A549 (cell line): ENCODE measurements at regions not wholly inside any gene's neighbourhood (a gene's known extent, or its start where the extent isn't known, plus 50 kb on each side); places are given as distances from the start of the nearest gene placed in this dataset.

Experiments used
- ATAC-seq, 2 experiments: fragments of 200-7000 bp in 1 of 2; fragments of >200 bp in 1 of 2; cut with Nextera tagmentation in 1 of 2; cut with Tn5 transposase in 1 of 2; 3 replicates each; pipeline versions ENCODE4 v1.8.0 to v1.9.1; 2018 to 2020; ENCODE audit warnings: mild to moderate bottlenecking in 1 of 2, moderate library complexity in 1 of 2
- CTCF ChIA-PET: fragments of 300-600 bp; sonication (Branson Sonifier 250); formaldehyde crosslinking; extraction: SDS; loops from one replicate; lab custom pipeline; 2021; ENCODE audit warnings: antibody characterized with exemption, inconsistent platforms; lab: Yijun Ruan, JAX
- POLR2A ChIA-PET: fragments of 350-600 bp; formaldehyde crosslinking; extraction: SDS; loops from one replicate; lab custom pipeline; 2021; ENCODE audit warnings: antibody characterized with exemption, inconsistent platforms; lab: Yijun Ruan, JAX
- DNase-seq, 2 experiments: peaks; one replicate each; pipeline versions ENCODE4 v3.0.0 to v3.0.0-alpha.2; 2011 to 2016; ENCODE audit warnings: low read depth in 1 of 2, low spot score in 1 of 2
- FAIRE-seq: peaks from 2 replicates; lab custom pipeline; 2011; peaks lifted over from hg19 to GRCh38; lab: Jason Lieb, UNC
- H3K27ac ChIP-seq, 2 experiments: fragments of >200 bp; sonication (Bioruptor Twin); formaldehyde crosslinking; 3 replicates each; pipeline ENCODE4 v1.5.1; 2016 to 2017
- H3K4me1 ChIP-seq: fragments of >200 bp; sonication (Bioruptor Twin); formaldehyde crosslinking; 3 replicates; pipeline ENCODE4 v1.6.1; 2016
- H3K4me2 ChIP-seq: fragments of >200 bp; sonication (Bioruptor Twin); formaldehyde crosslinking; 3 replicates; pipeline ENCODE4 v1.6.1; 2016
- H3K4me3 ChIP-seq: fragments of >200 bp; sonication (Bioruptor Twin); formaldehyde crosslinking; 3 replicates; pipeline ENCODE4 v1.5.1; 2016
- H3K9me3 ChIP-seq: fragments of >200 bp; sonication (Bioruptor Twin); formaldehyde crosslinking; 3 replicates; pipeline ENCODE4 v1.6.1; 2016
- ATOH8 ChIP-seq: fragments of 250-450 bp; sonication (Bioruptor Pico); IDR thresholded peaks from 2 replicates; pipeline ENCODE4 v1.5.0; 2020; ENCODE audit warnings: low read depth, mild to moderate bottlenecking, moderate library complexity
- CEBPB ChIP-seq, 2 experiments: fragments of >200 bp in 1 of 2; sonication (Bioruptor Twin) in 1 of 2; formaldehyde crosslinking in 1 of 2; IDR thresholded peaks; 2 replicates each; pipeline ENCODE4 v1.6.1; 2012 to 2016
- CHD2 ChIP-seq: fragments of 150-350 bp; IDR thresholded peaks from 2 replicates; pipeline ENCODE4 v1.6.1; 2014; ENCODE audit warnings: low read length; ENCODE audit not compliant: partially characterized antibody
- CHD4 ChIP-seq: fragments of 200-600 bp; sonication (generic); IDR thresholded peaks from 2 replicates; pipeline ENCODE4 v1.6.1; 2016; ENCODE audit warnings: antibody characterized with exemption, mild to moderate bottlenecking, borderline replicate concordance
- EHF ChIP-seq: fragments of 250-450 bp; sonication (Bioruptor Pico); IDR thresholded peaks from 2 replicates; pipeline ENCODE4 v1.5.0; 2020; ENCODE audit warnings: mild to moderate bottlenecking
- EHMT2 ChIP-seq: fragments of 200-600 bp; sonication (generic); IDR thresholded peaks from 2 replicates; pipeline ENCODE4 v1.6.1; 2016; ENCODE audit warnings: antibody characterized with exemption, low read depth, mild to moderate bottlenecking, moderate library complexity
- FOSL2 ChIP-seq, 2 experiments: fragments of 450-650 bp in 1 of 2; fragments of >200 bp in 1 of 2; sonication (Bioruptor Twin) in 1 of 2; formaldehyde crosslinking; IDR thresholded peaks; 2 replicates each; pipeline versions ENCODE4 v1.5.0 to v1.6.1; 2016 to 2020; ENCODE audit warnings: mild to moderate bottlenecking in 1 of 2, moderate library complexity in 1 of 2
- HMGXB4 ChIP-seq: fragments of 250-450 bp; sonication (Bioruptor Pico); IDR thresholded peaks from 2 replicates; pipeline ENCODE4 v1.5.0; 2021; ENCODE audit warnings: mild to moderate bottlenecking, moderate library complexity, borderline replicate concordance
- HOXA7 ChIP-seq: fragments of 250-450 bp; sonication (Bioruptor Pico); IDR thresholded peaks from 2 replicates; pipeline ENCODE4 v1.5.0; 2020; ENCODE audit warnings: mild to moderate bottlenecking, moderate library complexity
- HOXB5 ChIP-seq: fragments of 250-450 bp; sonication (Bioruptor Pico); IDR thresholded peaks from 2 replicates; pipeline ENCODE4 v1.5.0; 2020; ENCODE audit warnings: mild to moderate bottlenecking, moderate library complexity
- JUN ChIP-seq, 2 experiments: fragments of >200 bp; sonication (Bioruptor Twin); formaldehyde crosslinking; IDR thresholded peaks; 2 replicates in 1 of 2; 3 replicates in 1 of 2; pipeline ENCODE4 v1.6.1; 2016 to 2017
- MAFK ChIP-seq: fragments of 450-650 bp; IDR thresholded peaks from 2 replicates; pipeline ENCODE4 v1.6.1; 2014; ENCODE audit not compliant: partially characterized antibody
- NR3C1 ChIP-seq: fragments of >200 bp; sonication (Bioruptor Twin); formaldehyde crosslinking; IDR thresholded peaks from 3 replicates; pipeline ENCODE4 v1.6.1; 2017
- PBX3 ChIP-seq: IDR thresholded peaks from 2 replicates; pipeline ENCODE4 v1.6.1; 2012
- POLR2A ChIP-seq: IDR thresholded peaks from 2 replicates; pipeline ENCODE4 v1.6.1; 2012; ENCODE audit warnings: mild to moderate bottlenecking, low read length
- POLR2AphosphoS2 ChIP-seq: conservative IDR thresholded peaks from 2 replicates; pipeline ENCODE4 v1.6.1; 2012; ENCODE audit warnings: low read length, improper control_type of control experiment, inconsistent platforms
- RARB ChIP-seq: fragments of 250-450 bp; sonication (Bioruptor Pico); IDR thresholded peaks from 2 replicates; pipeline ENCODE4 v1.8.0; 2021; ENCODE audit warnings: mild to moderate bottlenecking, moderate library complexity
- RCOR1 ChIP-seq: fragments of 150-350 bp; IDR thresholded peaks from 2 replicates; pipeline ENCODE4 v1.6.1; 2014; ENCODE audit warnings: antibody characterized with exemption, low read length, low read depth
- RFX5 ChIP-seq: fragments of 450-650 bp; IDR thresholded peaks from 2 replicates; pipeline ENCODE4 v1.7.1; 2014; ENCODE audit warnings: antibody characterized with exemption, mild to moderate bottlenecking, moderate library complexity
- SREBF2 ChIP-seq: fragments of 450-650 bp; IDR thresholded peaks from 2 replicates; pipeline ENCODE4 v1.6.1; 2014; ENCODE audit warnings: mild to moderate bottlenecking, moderate library complexity
- TFCP2L1 ChIP-seq: fragments of 250-450 bp; sonication (Bioruptor Pico); IDR thresholded peaks from 2 replicates; pipeline ENCODE4 v1.5.0; 2021; ENCODE audit warnings: mild to moderate bottlenecking
- ZSCAN20 ChIP-seq: fragments of 250-450 bp; sonication (Bioruptor Pico); IDR thresholded peaks from 2 replicates; pipeline ENCODE4 v1.8.0; 2022; ENCODE audit warnings: mild to moderate bottlenecking, moderate library complexity
- WGBS: methylation state at CpG from one replicate; pipeline ENCODE4 v1.1.6; 2017; ENCODE audit errors: missing lambda C conversion rate; 5-methylcytosine and 5-hydroxymethylcytosine counted together

GRCh38 chr1:80593197-80593596 is 1207.5 kb upstream of the ADGRL2 start:
- Histone ChIP-seq H3K4me3 (no peak overlapping the region), H3K4me2 (no peak overlapping the region), H3K9me3 (no peaks in the 10 kb centered on the region; the same call in 2 of the 3 replicates), H3K27ac (no peak overlapping the region), H3K4me1 (no peaks in the 10 kb centered on the region)
- no peak for ATAC-seq
- TF ChIP-seq JUN (IDR thresholded peaks at IDR 0.05) (no peak), HOXB5 (no peak), POLR2A (no peak), POLR2AphosphoS2 (no peak), HMGXB4 (CRISPR knock-in tag) (no peak), EHF (CRISPR knock-in tag) (no peak), CHD4 (no peak), EHMT2 (no peak), ATOH8 (CRISPR knock-in tag) (no peak), RFX5 (no peak), RCOR1 (no peak), FOSL2 (IDR thresholded peaks at IDR 0.05) (no peak), FOSL2 (CRISPR knock-in tag; IDR thresholded peaks at IDR 0.05) (no peak), RARB (no peak), TFCP2L1 (CRISPR knock-in tag) (no peak), ZSCAN20 (CRISPR knock-in tag) (no peak), CHD2 (no peak), MAFK (no peak), PBX3 (no peak)
- WGBS, result 35% methylated on average over 4 of the region's 4 CpGs
- no peak for FAIRE-seq
- ChIA-PET POLR2A (no interaction called here), CTCF (no interaction called here)
- no peak for DNase-seq

- DNase-seq, result no peak
- Histone ChIP-seq H3K27ac (no peak overlapping the region), H3K4me2 (no peak overlapping the region), H3K9me3 (no peaks in the 10 kb centered on the region), H3K4me1 (no peaks in the 10 kb centered on the region), H3K4me3 (no peak overlapping the region)
- ChIA-PET CTCF (no interaction called here), POLR2A (no interaction called here)
- FAIRE-seq, result no peak
- no peak for ATAC-seq
- 36% methylated on average over 4 of the region's 4 CpGs for WGBS
- TF ChIP-seq NR3C1, result no peak
- TF ChIP-seq SREBF2, result no peak
- no peak for TF ChIP-seq CEBPB (IDR thresholded peaks at IDR 0.05)
- no peak for TF ChIP-seq HOXA7 (CRISPR knock-in tag)
- no peak for TF ChIP-seq PBX3
- no peak for TF ChIP-seq CHD4
These were observed 1217.8 kb upstream of the ADGRL2 start for GRCh38 chr1:80582980-80583379.
